ENCODE measurements at regions not wholly inside any gene's neighbourhood (a gene's known extent, or its start where the extent isn't known, plus 50 kb on each side); places are given as distances from the start of the nearest gene placed in this dataset.

- DNase-seq (ENCODE audit: extremely low read depth in 1 of 11, low read depth in 9 of 11, low spot score in 4 of 11) = no peak
These were observed 133.4 kb upstream of the GPC1 start for GRCh38 chr2:240302041-240302440.

GRCh38 chr2:240302933-240303595, 132.4 kb upstream of the GPC1 start:
- no peak for DNase-seq (ENCODE audit: extremely low read depth in 1 of 11, low read depth in 9 of 11, low spot score in 4 of 11)

GRCh38 chr2:240303896-240304745, 131.3 kb upstream of the GPC1 start:
- no peak for DNase-seq (ENCODE audit: extremely low read depth in 1 of 11, low read depth in 9 of 11, low spot score in 4 of 11)

GRCh38 chr2:240304746-240305161, 130.7 kb upstream of the GPC1 start:
- DNase-seq (ENCODE audit: extremely low read depth in 1 of 11, low read depth in 9 of 11, low spot score in 4 of 11) = no peak

GRCh38 chr2:240305369-240305962, 130.0 kb upstream of the GPC1 start:
- peak in 1 of 11 donors; percentile 11 for DNase-seq (ENCODE audit: extremely low read depth in 1 of 11, low read depth in 9 of 11, low spot score in 4 of 11)

GRCh38 chr2:240306185-240306584, 129.3 kb upstream of the GPC1 start:
- no peak for DNase-seq (ENCODE audit: extremely low read depth in 1 of 11, low read depth in 9 of 11, low spot score in 4 of 11)

- no peak for DNase-seq (ENCODE audit: extremely low read depth in 1 of 11, low read depth in 9 of 11, low spot score in 4 of 11)
These were observed 127.3 kb upstream of the GPC1 start for GRCh38 chr2:240308111-240308651.

- DNase-seq (ENCODE audit: extremely low read depth in 1 of 11, low read depth in 9 of 11, low spot score in 4 of 11) = no peak
These were observed 126.2 kb upstream of the GPC1 start for GRCh38 chr2:240309214-240309613.

- no peak for DNase-seq (ENCODE audit: extremely low read depth in 1 of 11, low read depth in 9 of 11, low spot score in 4 of 11)
These were observed 125.3 kb upstream of the GPC1 start for GRCh38 chr2:240310201-240310600.

GRCh38 chr2:240310645-240311044, 124.8 kb upstream of the GPC1 start:
- no peak for DNase-seq (ENCODE audit: extremely low read depth in 1 of 11, low read depth in 9 of 11, low spot score in 4 of 11)

GRCh38 chr2:240311821-240312220, 123.6 kb upstream of the GPC1 start:
- DNase-seq (ENCODE audit: extremely low read depth in 1 of 11, low read depth in 9 of 11, low spot score in 4 of 11) = no peak

- DNase-seq (ENCODE audit: extremely low read depth in 1 of 11, low read depth in 9 of 11, low spot score in 4 of 11) = no peak
These were observed 116.1 kb upstream of the GPC1 start for GRCh38 chr2:240319221-240319854.

GRCh38 chr2:240319855-240320203, 115.6 kb upstream of the GPC1 start:
- no peak for DNase-seq (ENCODE audit: extremely low read depth in 1 of 11, low read depth in 9 of 11, low spot score in 4 of 11)

- DNase-seq (ENCODE audit: extremely low read depth in 1 of 11, low read depth in 9 of 11, low spot score in 4 of 11) = peak in 1 of 11 donors; percentile 12
These were observed 115.1 kb upstream of the GPC1 start for GRCh38 chr2:240320204-240320993.

GRCh38 chr2:240322231-240322955, 113.1 kb upstream of the GPC1 start:
- DNase-seq (ENCODE audit: extremely low read depth in 1 of 11, low read depth in 9 of 11, low spot score in 4 of 11) = no peak

GRCh38 chr2:240322991-240323390, 112.5 kb upstream of the GPC1 start:
- no peak for DNase-seq (ENCODE audit: extremely low read depth in 1 of 11, low read depth in 9 of 11, low spot score in 4 of 11)

GRCh38 chr2:240323601-240324291, 111.7 kb upstream of the GPC1 start:
- no peak for DNase-seq (ENCODE audit: extremely low read depth in 1 of 11, low read depth in 9 of 11, low spot score in 4 of 11)
